ENCODE measurements at regions not wholly inside any gene's neighbourhood (a gene's known extent, or its start where the extent isn't known, plus 50 kb on each side); places are given as distances from the start of the nearest gene placed in this dataset.

- TF ChIP-seq CTCF (IDR thresholded peaks at IDR 0.05; ENCODE audit: low read depth, low read length, missing input control) (no peak), TAF1 (conservative IDR thresholded peaks at IDR 0.05) (no peak), RXRA (IDR thresholded peaks at IDR 0.05) (no peak), MAX (IDR thresholded peaks at IDR 0.05) (no peak), RAD21 (IDR thresholded peaks at IDR 0.05) (no peak), SP1 (IDR thresholded peaks at IDR 0.05) (no peak), ZBTB33 (IDR thresholded peaks at IDR 0.05) (no peak), ATF3 (IDR thresholded peaks at IDR 0.05) (no peak), YY1 (IDR thresholded peaks at IDR 0.05) (no peak), REST (IDR thresholded peaks at IDR 0.05) (no peak), EGR1 (IDR thresholded peaks at IDR 0.05; ENCODE audit: low read depth in 2 of 2) (no peak), JUND (IDR thresholded peaks at IDR 0.05) (no peak)
These were observed 132.4 kb upstream of the OSTN start for GRCh38 chr3:191066669-191067068.
